PC-3 (cell line): ENCODE measurements at regions not wholly inside any gene's neighbourhood (a gene's known extent, or its start where the extent isn't known, plus 50 kb on each side); places are given as distances from the start of the nearest gene placed in this dataset.

Experiments used
- ATAC-seq: fragments of 200-7000 bp; cut with Tn5 transposase; 2 replicates; pipeline ENCODE4 v1.9.1; 2020; ENCODE audit warnings: mild to moderate bottlenecking, moderate library complexity
- BruUV-seq: library from RNA; stranded (reverse); fragments of 400-500 nt; replicated peaks from 2 replicates; lab custom pipeline; 2021; lab: Mats Ljungman, UMichigan
- CTCF ChIA-PET: fragments of 300-600 bp; sonication (Branson Sonifier 250); formaldehyde crosslinking; loops from one replicate; lab custom pipeline; 2022; ENCODE audit warnings: antibody characterized with exemption; lab: Charles Lee
- POLR2A ChIA-PET: fragments of 300-600 bp; sonication (Branson Sonifier 250); formaldehyde crosslinking; loops from one replicate; lab custom pipeline; 2022; ENCODE audit warnings: antibody characterized with exemption; ENCODE audit not compliant: unreplicated experiment; lab: Charles Lee
- DNase-seq: peaks from one replicate; pipeline ENCODE4 v3.0.0-alpha.2; 2015
- H2AFZ ChIP-seq: fragments of 300-600 bp; sonication (generic); 2 replicates; pipeline ENCODE4 v1.6.0; 2016; ENCODE audit warnings: antibody characterized with exemption, low read length
- H3F3A ChIP-seq: fragments of 300-600 bp; sonication (generic); one replicate; pipeline ENCODE4 v1.6.0; 2017; ENCODE audit warnings: antibody characterized with exemption, low read length, control low read depth, mild to moderate bottlenecking; ENCODE audit not compliant: unreplicated experiment
- H3K27ac ChIP-seq: fragments of 300-600 bp; sonication (generic); 2 replicates; pipeline ENCODE4 v1.5.1; 2016; ENCODE audit warnings: mild to moderate bottlenecking, low read length
- H3K27me3 ChIP-seq: fragments of 300-600 bp; sonication (generic); 2 replicates; pipeline ENCODE4 v1.6.1; 2016; ENCODE audit warnings: low read length, mixed read lengths
- H3K36me3 ChIP-seq: fragments of 300-600 bp; sonication (generic); 2 replicates; pipeline ENCODE4 v1.6.1; 2016; ENCODE audit warnings: low read depth, mixed run types, low read length, mixed read lengths
- H3K4me1 ChIP-seq: fragments of 300-600 bp; sonication (generic); 2 replicates; pipeline ENCODE4 v1.5.1; 2016; ENCODE audit warnings: low read length; ENCODE audit not compliant: insufficient read depth
- H3K4me2 ChIP-seq: fragments of 300-600 bp; sonication (generic); 2 replicates; pipeline ENCODE4 v1.6.0; 2016; ENCODE audit warnings: low read length
- H3K4me3 ChIP-seq: fragments of 300-600 bp; sonication (generic); 2 replicates; pipeline ENCODE4 v1.5.1; 2016; ENCODE audit warnings: mild to moderate bottlenecking, low read length, mixed read lengths
- H3K79me2 ChIP-seq: fragments of 300-600 bp; sonication (generic); 2 replicates; pipeline ENCODE4 v1.6.1; 2017; ENCODE audit warnings: low read length, mixed read lengths
- H3K9ac ChIP-seq: fragments of 300-600 bp; sonication (generic); 2 replicates; pipeline ENCODE4 v1.6.0; 2016; ENCODE audit warnings: mild to moderate bottlenecking, low read length
- H3K9me2 ChIP-seq: fragments of 300-600 bp; sonication (generic); replicated peaks from 2 replicates; pipeline ENCODE4 v1.6.1; 2016; ENCODE audit warnings: mixed run types, low read length, mixed read lengths
- H3K9me3 ChIP-seq: fragments of 300-600 bp; sonication (generic); 2 replicates; pipeline ENCODE4 v1.6.1; 2016; ENCODE audit warnings: low read length, mixed read lengths
- H4K20me1 ChIP-seq: fragments of 300-600 bp; sonication (generic); 2 replicates; pipeline ENCODE4 v1.6.1; 2016; ENCODE audit warnings: low read length, mixed read lengths
- CTCF ChIP-seq: fragments of 300-600 bp; sonication (generic); conservative IDR thresholded peaks from 2 replicates; pipeline ENCODE4 v1.5.1; 2017; ENCODE audit warnings: antibody characterized with exemption, low read depth, mild to moderate bottlenecking, low read length
- EZH2 ChIP-seq: fragments of 300-600 bp; sonication (generic); IDR thresholded peaks from one replicate; pipeline ENCODE4 v1.6.1; 2017; ENCODE audit warnings: antibody characterized with exemption, mild to moderate bottlenecking, low read length; ENCODE audit not compliant: unreplicated experiment
- EZH2phosphoT487 ChIP-seq: fragments of 300-600 bp; sonication (generic); IDR thresholded peaks from 2 replicates; pipeline ENCODE4 v1.6.1; 2018; ENCODE audit warnings: mild to moderate bottlenecking, antibody characterized with exemption, low read length, borderline replicate concordance
- intact Hi-C: fragments of 100-400 bp; cut with micrococcal nuclease; formaldehyde crosslinking; loops from 2 replicates; pipeline ENCODE4 v1.9.0; 2023

DNA sequence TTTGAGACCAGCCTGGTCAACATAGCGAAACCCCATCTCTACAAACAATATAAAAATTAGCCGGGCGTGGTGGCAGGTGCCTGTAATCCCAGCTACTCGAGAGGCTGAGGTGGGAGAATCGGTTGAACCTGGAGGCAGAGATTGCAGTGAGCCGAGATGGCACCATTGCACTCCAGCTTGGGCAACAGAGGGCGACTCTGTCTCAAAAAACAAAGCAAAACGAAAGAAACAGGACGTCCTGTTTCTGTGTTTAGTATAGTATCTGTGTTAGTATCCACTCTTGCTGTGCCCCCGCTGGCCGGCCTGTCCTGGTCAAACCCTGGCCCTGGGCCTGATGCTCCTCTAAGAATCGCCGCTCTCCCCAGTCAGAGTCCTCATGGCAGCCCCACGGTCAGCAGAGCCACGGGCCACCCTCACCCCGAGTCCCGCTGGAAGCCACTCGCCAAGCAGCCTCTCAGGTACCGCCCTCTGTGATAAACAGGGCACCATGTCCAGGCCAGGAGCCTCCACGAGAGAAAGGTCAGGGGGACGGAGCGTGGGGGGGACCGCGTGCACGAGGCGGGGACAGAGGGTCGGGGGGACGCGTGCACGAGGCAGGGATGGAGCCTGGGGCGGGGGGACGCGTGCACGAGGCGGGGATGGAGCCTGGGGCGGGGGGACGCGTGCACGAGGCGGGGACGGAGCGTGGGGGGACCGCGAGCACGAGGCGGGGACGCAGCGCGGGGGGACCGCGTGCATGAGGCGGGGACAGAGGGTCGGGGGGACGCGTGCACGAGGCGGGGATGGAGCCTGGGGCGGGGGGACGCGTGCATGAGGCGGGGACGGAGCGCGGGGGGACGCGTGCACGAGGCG, 384.5 kb downstream of the SMOC2 start:
- Histone ChIP-seq H3F3A (no peaks in the 10 kb centered on the region), H3K27me3 (peaks cover 12% of the 10 kb centered on the region), H3K9me3 (no peaks in the 10 kb centered on the region), H3K27ac (no peak overlapping the region), H2AFZ (no peak overlapping the region), H3K9me2 (no peaks in the 10 kb centered on the region), H3K4me1 (no peaks in the 10 kb centered on the region; the same call in 1 of the 2 replicates), H4K20me1 (no peaks in the 10 kb centered on the region), H3K9ac (no peak overlapping the region), H3K79me2 (no peaks in the 10 kb centered on the region), H3K36me3 (no peaks in the 10 kb centered on the region), H3K4me2 (no peak overlapping the region), H3K4me3 (no peak overlapping the region)
- BruUV-seq: no TSS peak
- ChIA-PET POLR2A (no interaction called here), CTCF (no interaction called here)
- intact Hi-C loops: no loop called here
- DNase-seq (no peak), ATAC-seq (no peak)
- TF ChIP-seq EZH2 (no peak), CTCF (no peak), EZH2phosphoT487 (no peak)

- DNase-seq (no peak), ATAC-seq (no peak)
- H3F3A ChIP-seq: no peaks in the 10 kb centered on the region
- no peaks in the 10 kb centered on the region for H3K9me2 ChIP-seq
- peaks cover 14% of the 10 kb centered on the region for H3K27me3 ChIP-seq
- H2AFZ ChIP-seq: no peak overlapping the region
- no peak overlapping the region for H3K27ac ChIP-seq
- H3K9me3 ChIP-seq: no peaks in the 10 kb centered on the region
- no peak for TF ChIP-seq CTCF
- TF ChIP-seq EZH2phosphoT487: no peak
- no peak for TF ChIP-seq EZH2
- ChIA-PET CTCF (no interaction called here), POLR2A (no interaction called here)
- no peak overlapping the region for H3K4me3 ChIP-seq
- H3K36me3 ChIP-seq: no peaks in the 10 kb centered on the region
- H3K79me2 ChIP-seq: no peaks in the 10 kb centered on the region
- no peaks in the 10 kb centered on the region for H4K20me1 ChIP-seq
- H3K4me1 ChIP-seq: no peaks in the 10 kb centered on the region
- H3K9ac ChIP-seq: no peak overlapping the region
- H3K4me2 ChIP-seq: no peak overlapping the region
- BruUV-seq: no TSS peak
- intact Hi-C loops: no loop called here
Observed at GRCh38 chr6:168823397-168824212, 382.6 kb downstream of the SMOC2 start.
